Subcutaneous abdominal adipose tissue (tissue), 5 donors: ENCODE measurements at regions not wholly inside any gene's neighbourhood (a gene's known extent, or its start where the extent isn't known, plus 50 kb on each side); places are given as distances from the start of the nearest gene placed in this dataset.

Experiments
- H3K27ac ChIP-seq: one replicate; pipeline ENCODE4 v1.7.0; 2013; ENCODE audit warnings: low read depth, mild to moderate bottlenecking, inconsistent platforms, low read length, moderate library complexity
- H3K27me3 ChIP-seq, 5 donors: one replicate each; pipeline ENCODE4 v1.7.0; 2013; ENCODE audit warnings: low read length in 5 of 5, inconsistent platforms in 1 of 5; ENCODE audit not compliant: control insufficient read depth in 5 of 5, insufficient read depth in 4 of 5
- H3K36me3 ChIP-seq, 5 donors: one replicate each; pipeline ENCODE4 v1.7.0; 2013; ENCODE audit warnings: low read length in 5 of 5; ENCODE audit not compliant: control insufficient read depth in 5 of 5, insufficient read depth in 5 of 5
- H3K4me1 ChIP-seq, 5 donors: one replicate each; pipeline ENCODE4 v1.7.0; 2013; ENCODE audit warnings: low read length in 5 of 5, mild to moderate bottlenecking in 3 of 5, moderate library complexity in 1 of 5; ENCODE audit not compliant: control insufficient read depth in 5 of 5, insufficient read depth in 5 of 5
- H3K4me3 ChIP-seq, 5 donors: one replicate each; pipeline ENCODE4 v1.7.0; 2013; ENCODE audit warnings: low read length in 5 of 5, low read depth in 1 of 5
- H3K9ac ChIP-seq, 5 donors: one replicate each; pipeline ENCODE4 v1.7.0; 2013; ENCODE audit warnings: low read length in 5 of 5, mild to moderate bottlenecking in 4 of 5, moderate library complexity in 3 of 5
- H3K9me3 ChIP-seq, 5 donors: one replicate each; pipeline ENCODE4 v1.7.0; 2013; ENCODE audit warnings: low read length in 5 of 5; ENCODE audit not compliant: control insufficient read depth in 5 of 5
- donor health status: healthy.
- donor health status: healthy.
- donor health status: healthy.
- donor health status: healthy.
- donor health status: healthy.

GRCh38 chr15:31577108-31577507 lies 250.5 kb downstream of the KLF13 start:
- no peaks in the 10 kb centered on the region for H3K4me1 ChIP-seq
- H3K9me3 ChIP-seq = peaks cover 0 to 9% (median 5%) of the 10 kb centered on the region in 5 donors
- H3K36me3 ChIP-seq = no peaks in the 10 kb centered on the region
- no peak overlapping the region for H3K9ac ChIP-seq
- H3K27me3 ChIP-seq = no peaks in the 10 kb centered on the region
- H3K4me3 ChIP-seq = no peak overlapping the region
- H3K27ac ChIP-seq = no peak overlapping the region

DNA sequence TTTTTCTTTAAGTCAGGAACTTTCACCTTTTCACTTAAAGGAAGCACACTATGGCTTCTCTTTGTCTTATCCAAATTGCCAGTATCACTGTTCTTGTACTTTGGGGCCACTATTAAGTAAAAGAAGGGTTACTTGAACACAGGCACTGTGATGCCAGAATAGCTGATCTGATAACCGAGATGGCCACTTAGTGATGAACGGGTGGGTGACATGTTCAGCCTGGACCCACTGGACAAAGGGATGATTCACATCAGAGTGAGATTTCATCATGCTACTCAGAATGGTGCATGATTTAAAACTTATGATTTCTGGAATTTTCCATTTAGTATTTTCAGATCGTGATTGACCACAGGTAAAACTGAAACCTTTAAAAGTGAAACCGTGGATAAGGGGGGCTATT lies 252.6 kb downstream of the KLF13 start:
- Histone ChIP-seq H3K27me3 (no peaks in the 10 kb centered on the region), H3K4me1 (peaks cover 0 to 8% (median 5%) of the 10 kb centered on the region in 5 donors), H3K9ac (no peak overlapping the region), H3K36me3 (no peaks in the 10 kb centered on the region), H3K9me3 (peaks cover 5 to 16% (median 6%) of the 10 kb centered on the region in 5 donors), H3K27ac (no peak overlapping the region), H3K4me3 (no peak overlapping the region)

DNA sequence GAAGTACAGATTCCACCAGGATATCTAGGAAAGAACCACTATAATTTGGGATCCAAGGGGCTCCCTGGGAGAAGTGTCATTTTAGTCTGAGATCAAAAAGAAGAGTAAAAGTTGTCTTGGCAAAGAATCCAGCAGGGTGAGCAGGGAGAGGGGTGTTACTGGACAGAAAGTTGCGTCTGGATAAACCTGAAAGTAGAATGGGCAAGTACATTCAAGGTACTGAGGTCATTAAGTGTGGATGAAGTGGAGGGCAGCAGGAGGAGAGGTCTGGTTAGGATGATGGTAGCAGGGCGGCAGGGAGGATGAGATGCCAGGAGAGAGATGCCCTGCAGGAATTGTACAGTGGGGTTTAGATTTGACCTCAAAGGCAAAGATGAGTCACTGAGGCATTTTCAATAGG lies 253.3 kb downstream of the KLF13 start:
- Histone ChIP-seq H3K9ac (no peak overlapping the region), H3K27me3 (no peaks in the 10 kb centered on the region), H3K9me3 (peaks cover 5 to 16% (median 6%) of the 10 kb centered on the region in 5 donors), H3K4me1 (peaks cover 0 to 8% (median 5%) of the 10 kb centered on the region in 5 donors), H3K4me3 (no peak overlapping the region), H3K27ac (no peak overlapping the region), H3K36me3 (no peaks in the 10 kb centered on the region)

GRCh38 chr15:31584195-31584594 lies 257.6 kb downstream of the KLF13 start:
- H3K9ac ChIP-seq = no peak overlapping the region
- H3K27me3 ChIP-seq = no peaks in the 10 kb centered on the region
- peaks cover 0 to 8% (median 5%) of the 10 kb centered on the region in 5 donors for H3K4me1 ChIP-seq

GRCh38 chr15:31585240-31585639 lies 258.6 kb downstream of the KLF13 start:
- Histone ChIP-seq H3K27ac (no peak overlapping the region), H3K4me1 (peaks cover 0 to 8% (median 5%) of the 10 kb centered on the region in 5 donors), H3K27me3 (no peaks in the 10 kb centered on the region), H3K36me3 (no peaks in the 10 kb centered on the region), H3K4me3 (no peak overlapping the region), H3K9me3 (peaks cover 5 to 16% (median 6%) of the 10 kb centered on the region in 5 donors), H3K9ac (no peak overlapping the region)

More at GRCh38 chr15:31584195-31584594, 257.6 kb downstream of the KLF13 start:
- Histone ChIP-seq H3K9me3 (peaks cover 5 to 16% (median 6%) of the 10 kb centered on the region in 5 donors), H3K36me3 (no peaks in the 10 kb centered on the region), H3K4me3 (no peak overlapping the region), H3K27ac (no peak overlapping the region)

- H3K36me3 ChIP-seq = no peaks in the 10 kb centered on the region
- H3K27ac ChIP-seq = no peak overlapping the region
- H3K4me1 ChIP-seq = peaks cover 0 to 8% (median 5%) of the 10 kb centered on the region in 5 donors
- H3K9ac ChIP-seq = no peak overlapping the region
- H3K9me3 ChIP-seq = peaks cover 2 to 10% (median 6%) of the 10 kb centered on the region in 5 donors
- no peak overlapping the region for H3K4me3 ChIP-seq
- H3K27me3 ChIP-seq = peaks cover 0 to 4% (median 0%) of the 10 kb centered on the region in 5 donors
These were observed 260.2 kb downstream of the KLF13 start for GRCh38 chr15:31586841-31587240.

- no peak overlapping the region for H3K27ac ChIP-seq
- no peak overlapping the region for H3K9ac ChIP-seq
- H3K4me1 ChIP-seq = peaks cover 0 to 7% (median 5%) of the 10 kb centered on the region in 5 donors
- peaks cover 0 to 4% (median 0%) of the 10 kb centered on the region in 5 donors for H3K27me3 ChIP-seq
- H3K9me3 ChIP-seq = peaks cover 0 to 6% (median 6%) of the 10 kb centered on the region in 5 donors
- no peaks in the 10 kb centered on the region for H3K36me3 ChIP-seq
- no peak overlapping the region for H3K4me3 ChIP-seq
These were observed 260.9 kb downstream of the KLF13 start for GRCh38 chr15:31587583-31587982.

DNA sequence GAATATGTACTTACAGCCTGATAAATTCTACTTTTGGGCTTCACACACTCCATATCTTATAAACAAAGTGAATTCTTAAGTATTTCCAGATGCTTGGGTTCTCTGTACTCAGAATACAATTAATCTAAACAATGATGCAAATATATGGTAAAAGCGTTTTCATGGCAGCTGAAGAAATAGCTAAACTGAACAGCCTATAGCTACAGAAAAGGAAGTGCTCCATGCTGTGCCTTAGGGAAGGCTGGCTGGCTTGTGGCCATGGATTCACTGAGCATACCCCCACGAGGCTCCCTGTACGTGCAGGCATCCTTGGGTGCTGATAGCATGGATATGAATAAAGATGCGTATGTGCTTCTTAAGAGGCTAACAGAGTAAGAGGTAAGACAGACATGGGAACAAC lies 264.0 kb downstream of the KLF13 start:
- H3K9me3 ChIP-seq = no peaks in the 10 kb centered on the region

GRCh38 chr15:31591908-31592307 lies 265.3 kb downstream of the KLF13 start:
- Histone ChIP-seq H3K4me1 (no peaks in the 10 kb centered on the region), H3K36me3 (no peaks in the 10 kb centered on the region), H3K27ac (no peak overlapping the region), H3K9ac (no peak overlapping the region), H3K4me3 (no peak overlapping the region), H3K27me3 (peaks cover 0 to 4% (median 0%) of the 10 kb centered on the region in 5 donors), H3K9me3 (no peaks in the 10 kb centered on the region)

More for the DNA sequence above, 264.0 kb downstream of the KLF13 start:
- H3K27ac ChIP-seq = no peak overlapping the region
- no peak overlapping the region for H3K9ac ChIP-seq
- no peaks in the 10 kb centered on the region for H3K4me1 ChIP-seq
- H3K27me3 ChIP-seq = peaks cover 0 to 4% (median 0%) of the 10 kb centered on the region in 5 donors
- no peak overlapping the region for H3K4me3 ChIP-seq
- H3K36me3 ChIP-seq = no peaks in the 10 kb centered on the region

DNA sequence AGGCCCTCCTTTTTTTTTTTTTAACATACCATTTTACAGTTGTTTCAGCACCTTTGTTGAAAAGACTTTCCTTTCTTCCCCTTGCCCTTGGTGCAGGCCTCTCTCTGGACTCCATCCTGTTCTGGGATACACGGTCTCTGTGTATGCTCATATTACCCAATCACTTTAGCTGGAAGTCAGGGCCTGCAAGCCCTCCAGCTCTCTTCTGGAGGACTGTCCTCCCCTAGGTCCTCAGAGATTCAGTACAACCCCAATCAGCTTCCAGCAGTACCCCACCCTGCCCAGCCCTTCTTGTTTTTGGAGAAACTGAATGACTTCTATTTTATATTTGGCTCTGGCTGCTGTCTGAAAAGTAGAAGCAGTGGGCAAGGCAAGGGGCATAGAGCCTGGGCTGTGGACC lies 270.8 kb downstream of the KLF13 start:
- Histone ChIP-seq H3K27me3 (no peaks in the 10 kb centered on the region), H3K4me1 (no peaks in the 10 kb centered on the region), H3K9me3 (no peaks in the 10 kb centered on the region), H3K4me3 (no peak overlapping the region), H3K27ac (no peak overlapping the region), H3K36me3 (no peaks in the 10 kb centered on the region), H3K9ac (no peak overlapping the region)
